AG09319 (cell line): ENCODE measurements at regions not wholly inside any gene's neighbourhood (a gene's known extent, or its start where the extent isn't known, plus 50 kb on each side); places are given as distances from the start of the nearest gene placed in this dataset.

Source experiments
- DNase-seq: peaks from one replicate; pipeline ENCODE4 v3.0.0-alpha.2; 2010; ENCODE audit warnings: low read depth; ENCODE audit errors: extremely low read depth
- TF ChIP-seq, protein P1 (sequence below): IDR thresholded peaks from 2 replicates; pipeline ENCODE4 v1.5.1; 2011; ENCODE audit warnings: low read depth, mild to moderate bottlenecking, inconsistent platforms, low read length, moderate library complexity

DNA sequence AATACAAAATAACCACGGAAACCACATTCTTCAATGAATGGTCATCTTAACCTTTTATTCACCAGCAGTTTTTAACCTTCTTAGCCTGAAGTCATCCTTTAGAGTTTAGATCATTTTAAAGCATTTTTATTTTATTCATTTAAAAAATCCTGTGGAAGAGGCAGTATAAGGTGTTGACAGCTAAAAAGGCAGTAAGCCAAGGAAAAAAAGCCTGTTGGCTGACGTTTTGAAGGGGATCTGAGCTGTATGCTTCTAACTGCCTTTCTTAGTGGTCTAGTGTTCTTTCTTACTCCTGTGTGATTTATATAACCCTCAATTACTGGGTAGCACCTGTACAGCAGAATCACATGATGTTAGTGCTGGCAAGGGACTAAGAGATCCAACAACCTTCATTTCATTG is 438.3 kb upstream of the SEL1L start:
- no peak for DNase-seq
- TF ChIP-seq, protein P1, sequence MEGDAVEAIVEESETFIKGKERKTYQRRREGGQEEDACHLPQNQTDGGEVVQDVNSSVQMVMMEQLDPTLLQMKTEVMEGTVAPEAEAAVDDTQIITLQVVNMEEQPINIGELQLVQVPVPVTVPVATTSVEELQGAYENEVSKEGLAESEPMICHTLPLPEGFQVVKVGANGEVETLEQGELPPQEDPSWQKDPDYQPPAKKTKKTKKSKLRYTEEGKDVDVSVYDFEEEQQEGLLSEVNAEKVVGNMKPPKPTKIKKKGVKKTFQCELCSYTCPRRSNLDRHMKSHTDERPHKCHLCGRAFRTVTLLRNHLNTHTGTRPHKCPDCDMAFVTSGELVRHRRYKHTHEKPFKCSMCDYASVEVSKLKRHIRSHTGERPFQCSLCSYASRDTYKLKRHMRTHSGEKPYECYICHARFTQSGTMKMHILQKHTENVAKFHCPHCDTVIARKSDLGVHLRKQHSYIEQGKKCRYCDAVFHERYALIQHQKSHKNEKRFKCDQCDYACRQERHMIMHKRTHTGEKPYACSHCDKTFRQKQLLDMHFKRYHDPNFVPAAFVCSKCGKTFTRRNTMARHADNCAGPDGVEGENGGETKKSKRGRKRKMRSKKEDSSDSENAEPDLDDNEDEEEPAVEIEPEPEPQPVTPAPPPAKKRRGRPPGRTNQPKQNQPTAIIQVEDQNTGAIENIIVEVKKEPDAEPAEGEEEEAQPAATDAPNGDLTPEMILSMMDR, result no peak

GRCh38 chr14:81972601-81973000 is 438.9 kb upstream of the SEL1L start:
- DNase-seq, result no peak
- TF ChIP-seq, protein P1, result no peak

DNA sequence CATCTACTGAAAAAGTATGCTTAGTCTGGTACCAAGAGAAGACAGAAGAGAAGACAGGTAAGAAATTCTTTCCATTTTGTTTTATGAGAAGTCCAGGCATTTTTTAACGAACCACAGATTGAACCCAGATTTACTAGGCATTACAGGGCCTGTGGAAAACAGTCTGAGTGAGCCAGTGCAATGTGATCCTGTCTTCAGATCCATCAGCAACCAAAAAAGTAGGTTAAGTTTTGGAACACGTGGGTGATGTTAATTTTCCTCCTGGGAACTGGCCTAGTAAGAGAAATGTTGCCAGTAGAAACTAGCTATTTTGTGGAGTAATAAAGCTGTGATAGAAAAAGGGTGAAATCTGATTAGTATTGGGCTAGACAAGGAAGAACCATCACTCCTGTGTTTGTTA is 440.9 kb upstream of the SEL1L start:
- no peak for DNase-seq
- TF ChIP-seq, protein P1, result no peak

- DNase-seq, result no peak
- TF ChIP-seq, protein P1, result no peak
These were observed 447.1 kb upstream of the SEL1L start for GRCh38 chr14:81980601-81981306.

DNA sequence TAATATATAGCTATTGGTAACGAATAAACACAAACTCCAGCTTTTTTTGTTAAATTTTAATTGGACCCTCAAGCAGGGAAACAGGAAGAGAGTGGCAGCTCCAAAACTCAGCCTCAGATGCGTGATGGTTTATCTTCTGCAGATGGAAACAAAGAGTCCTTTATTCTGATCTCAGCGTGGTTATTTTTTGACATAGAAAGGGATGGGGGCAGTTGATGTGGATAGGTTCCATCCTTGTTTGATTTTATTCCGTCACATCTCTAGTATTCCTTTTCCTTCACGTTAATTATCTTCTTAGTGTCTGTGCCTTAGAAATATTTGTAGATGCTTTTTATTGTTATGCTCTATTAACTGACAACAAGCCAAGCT is 447.6 kb upstream of the SEL1L start:
- TF ChIP-seq, protein P1, result no peak
- DNase-seq, result no peak

- no peak for DNase-seq
- TF ChIP-seq, protein P1, result no peak
These were observed 448.4 kb upstream of the SEL1L start for GRCh38 chr14:81982046-81982445.

DNA sequence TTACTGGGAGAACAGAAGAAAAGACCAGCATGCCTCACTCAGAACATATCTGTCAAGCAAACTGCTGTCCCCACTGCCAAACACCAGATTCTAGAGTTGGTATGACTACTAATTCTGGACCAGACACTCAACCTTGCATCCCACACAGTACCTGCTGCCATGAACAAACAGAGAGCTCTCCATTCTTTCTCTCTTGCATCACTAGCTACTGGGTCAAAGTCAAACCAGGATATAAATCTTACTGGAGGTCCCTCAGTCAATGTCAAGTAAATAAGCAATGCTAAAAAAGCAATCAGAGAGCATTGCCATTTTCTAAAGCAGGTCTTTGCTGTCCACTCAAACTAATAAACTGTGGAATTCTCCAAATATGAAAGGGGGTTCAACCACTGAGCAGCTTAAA is 452.4 kb upstream of the SEL1L start:
- no peak for DNase-seq
- TF ChIP-seq, protein P1, result no peak
